HUES48 (cell line): ENCODE measurements at regions not wholly inside any gene's neighbourhood (a gene's known extent, or its start where the extent isn't known, plus 50 kb on each side); places are given as distances from the start of the nearest gene placed in this dataset.
A peak's percentile ranks its signal among the peaks of the same experiment; 100 is the strongest.

Experiments used
- H3K27ac ChIP-seq: one replicate; pipeline ENCODE4 v1.7.0; 2013; ENCODE audit warnings: low read depth, low read length, inconsistent platforms
- H3K27me3 ChIP-seq: 2 replicates; pipeline ENCODE4 v1.6.1; 2013; ENCODE audit warnings: mild to moderate bottlenecking, low read length; ENCODE audit not compliant: control insufficient read depth, insufficient read depth
- H3K36me3 ChIP-seq: 2 replicates; pipeline ENCODE4 v1.6.1; 2013; ENCODE audit warnings: low read length; ENCODE audit not compliant: control insufficient read depth, insufficient read depth
- H3K4me1 ChIP-seq: 2 replicates; pipeline ENCODE4 v1.6.1; 2013; ENCODE audit warnings: mild to moderate bottlenecking, low read length; ENCODE audit not compliant: control insufficient read depth, insufficient read depth
- H3K4me3 ChIP-seq: 2 replicates; pipeline ENCODE4 v1.5.1; 2013; ENCODE audit warnings: mild to moderate bottlenecking, low read depth, low read length
- H3K9ac ChIP-seq: 2 replicates; pipeline ENCODE4 v1.6.1; 2013; ENCODE audit warnings: mild to moderate bottlenecking, low read depth, low read length, moderate library complexity
- H3K9me3 ChIP-seq: 2 replicates; pipeline ENCODE4 v1.6.1; 2013; ENCODE audit warnings: low read length; ENCODE audit not compliant: control insufficient read depth, insufficient read depth

GRCh38 chr10:85535926-85536325 lies 830.7 kb downstream of the GRID1 start:
- no peaks in the 10 kb centered on the region for H3K36me3 ChIP-seq
- no peaks in the 10 kb centered on the region for H3K9me3 ChIP-seq

GRCh38 chr10:85537561-85537960 lies 829.0 kb downstream of the GRID1 start:
- H3K27ac ChIP-seq: no peak overlapping the region
- no peak overlapping the region for H3K9ac ChIP-seq
- H3K4me1 ChIP-seq: peaks cover 19% of the 10 kb centered on the region
- no peaks in the 10 kb centered on the region for H3K9me3 ChIP-seq
- peaks cover 2% of the 10 kb centered on the region; the same call in 1 of the 2 replicates for H3K27me3 ChIP-seq
- H3K36me3 ChIP-seq: no peaks in the 10 kb centered on the region
- no peak overlapping the region for H3K4me3 ChIP-seq

More at GRCh38 chr10:85535926-85536325, 830.7 kb downstream of the GRID1 start:
- no peak overlapping the region for H3K27ac ChIP-seq
- no peak overlapping the region for H3K4me3 ChIP-seq
- no peak overlapping the region for H3K9ac ChIP-seq
- peaks cover 2% of the 10 kb centered on the region; the same call in 1 of the 2 replicates for H3K27me3 ChIP-seq
- peaks cover 32% of the 10 kb centered on the region for H3K4me1 ChIP-seq

GRCh38 chr10:85538601-85539000 lies 828.0 kb downstream of the GRID1 start:
- Histone ChIP-seq H3K9ac (no peak overlapping the region), H3K4me1 (peaks cover 25% of the 10 kb centered on the region), H3K27ac (no peak overlapping the region), H3K9me3 (no peaks in the 10 kb centered on the region), H3K4me3 (no peak overlapping the region), H3K36me3 (no peaks in the 10 kb centered on the region), H3K27me3 (peaks cover under 1% of the 10 kb centered on the region; the same call in 1 of the 2 replicates)

GRCh38 chr10:85542152-85542551 lies 824.4 kb downstream of the GRID1 start:
- Histone ChIP-seq H3K36me3 (no peaks in the 10 kb centered on the region), H3K27me3 (no peaks in the 10 kb centered on the region), H3K4me3 (no peak overlapping the region), H3K4me1 (peaks cover 6% of the 10 kb centered on the region; the same call in 1 of the 2 replicates), H3K9me3 (no peaks in the 10 kb centered on the region), H3K27ac (no peak overlapping the region), H3K9ac (no peak overlapping the region)

- H3K27ac ChIP-seq: peak overlapping the region; percentile 24
- H3K4me1 ChIP-seq: peaks cover 16% of the 10 kb centered on the region
- no peaks in the 10 kb centered on the region for H3K9me3 ChIP-seq
- no peak overlapping the region for H3K4me3 ChIP-seq
- no peaks in the 10 kb centered on the region for H3K36me3 ChIP-seq
- no peak overlapping the region for H3K9ac ChIP-seq
- no peaks in the 10 kb centered on the region for H3K27me3 ChIP-seq
Observed at GRCh38 chr10:85542936-85543730, 823.5 kb downstream of the GRID1 start.

- no peaks in the 10 kb centered on the region for H3K36me3 ChIP-seq
- no peaks in the 10 kb centered on the region for H3K9me3 ChIP-seq
- peak overlapping the region; percentile 21 for H3K27ac ChIP-seq
- no peaks in the 10 kb centered on the region for H3K27me3 ChIP-seq
- H3K4me3 ChIP-seq: no peak overlapping the region
- H3K9ac ChIP-seq: no peak overlapping the region
- H3K4me1 ChIP-seq: peaks cover 20% of the 10 kb centered on the region
Observed at GRCh38 chr10:85544956-85545355, 821.6 kb downstream of the GRID1 start.

- H3K27me3 ChIP-seq: no peaks in the 10 kb centered on the region
- no peak overlapping the region for H3K9ac ChIP-seq
- peaks cover 20% of the 10 kb centered on the region for H3K4me1 ChIP-seq
- no peaks in the 10 kb centered on the region for H3K36me3 ChIP-seq
- H3K27ac ChIP-seq: no peak overlapping the region
- no peaks in the 10 kb centered on the region for H3K9me3 ChIP-seq
- no peak overlapping the region for H3K4me3 ChIP-seq
Observed at GRCh38 chr10:85545874-85546273, 820.7 kb downstream of the GRID1 start.

- no peaks in the 10 kb centered on the region for H3K36me3 ChIP-seq
- no peaks in the 10 kb centered on the region for H3K9me3 ChIP-seq
- H3K27ac ChIP-seq: peak overlapping the region; percentile 82
- no peaks in the 10 kb centered on the region for H3K27me3 ChIP-seq
- H3K4me3 ChIP-seq: no peak overlapping the region
- H3K9ac ChIP-seq: no peak overlapping the region; the same call in 1 of the 2 replicates
- H3K4me1 ChIP-seq: peaks cover 19% of the 10 kb centered on the region
Observed at GRCh38 chr10:85547460-85548023, 819.1 kb downstream of the GRID1 start.

- no peak overlapping the region for H3K9ac ChIP-seq
- no peak overlapping the region for H3K4me3 ChIP-seq
- no peaks in the 10 kb centered on the region for H3K9me3 ChIP-seq
- H3K36me3 ChIP-seq: no peaks in the 10 kb centered on the region
- peak overlapping the region; percentile 82 for H3K27ac ChIP-seq
- peaks cover 14% of the 10 kb centered on the region for H3K4me1 ChIP-seq
- H3K27me3 ChIP-seq: no peaks in the 10 kb centered on the region
Observed at GRCh38 chr10:85548034-85548433, 818.6 kb downstream of the GRID1 start.
